ENCODE measurements at regions not wholly inside any gene's neighbourhood (a gene's known extent, or its start where the extent isn't known, plus 50 kb on each side); places are given as distances from the start of the nearest gene placed in this dataset.

- Histone ChIP-seq H3K9me3 (replicated peaks; ENCODE audit: control insufficient read depth, insufficient read depth, low read depth, low read length) (no peaks in the 10 kb centered on the region), H4K20me1 (replicated peaks; ENCODE audit: control insufficient read depth, insufficient read depth, low read length) (no peaks in the 10 kb centered on the region), H2AFZ (ENCODE audit: low read depth, low read length) (no peak overlapping the region), H3K36me3 (ENCODE audit: control insufficient read depth, insufficient read depth, low read length) (no peaks in the 10 kb centered on the region), H3K79me2 (ENCODE audit: control insufficient read depth, insufficient read depth, low read length) (no peaks in the 10 kb centered on the region), H3K9me1 (ENCODE audit: control insufficient read depth, insufficient read depth, low read length) (no peaks in the 10 kb centered on the region), H3K4me2 (ENCODE audit: insufficient read depth, low read length) (no peak overlapping the region), H3K27ac (ENCODE audit: extremely low read depth, low read depth, low read length) (no peak overlapping the region), H3K4me1 (replicated peaks in 1 of 2; ENCODE audit: control insufficient read depth in 2 of 2, insufficient read depth in 2 of 2, low read length in 2 of 2) (no peaks in the 10 kb centered on the region), H3K9ac (ENCODE audit: insufficient read depth in 1 of 2, low read depth in 2 of 2, low read length in 2 of 2) (no peak overlapping the region), H3K27me3 (ENCODE audit: control insufficient read depth in 2 of 2, insufficient read depth in 2 of 2, low read length in 2 of 2) (no peaks in the 10 kb centered on the region), H3K4me3 (no peak overlapping the region)
- CTCF ChIA-PET (ENCODE audit: low intra/inter-chr PET ratio): no interaction called here
- in situ Hi-C loops (cut with MboI): no loop called here
- no peak for ATAC-seq
- POLR2A ChIA-PET: no interaction called here
- no TSS peak for BruUV-seq (replicated peaks)
- no peak for FAIRE-seq
- intact Hi-C loops (cut with micrococcal nuclease): no loop called here
- DNase-seq (ENCODE audit: extremely low read depth in 1 of 4, low spot score in 3 of 4): no peak
- TF ChIP-seq, protein P1, sequence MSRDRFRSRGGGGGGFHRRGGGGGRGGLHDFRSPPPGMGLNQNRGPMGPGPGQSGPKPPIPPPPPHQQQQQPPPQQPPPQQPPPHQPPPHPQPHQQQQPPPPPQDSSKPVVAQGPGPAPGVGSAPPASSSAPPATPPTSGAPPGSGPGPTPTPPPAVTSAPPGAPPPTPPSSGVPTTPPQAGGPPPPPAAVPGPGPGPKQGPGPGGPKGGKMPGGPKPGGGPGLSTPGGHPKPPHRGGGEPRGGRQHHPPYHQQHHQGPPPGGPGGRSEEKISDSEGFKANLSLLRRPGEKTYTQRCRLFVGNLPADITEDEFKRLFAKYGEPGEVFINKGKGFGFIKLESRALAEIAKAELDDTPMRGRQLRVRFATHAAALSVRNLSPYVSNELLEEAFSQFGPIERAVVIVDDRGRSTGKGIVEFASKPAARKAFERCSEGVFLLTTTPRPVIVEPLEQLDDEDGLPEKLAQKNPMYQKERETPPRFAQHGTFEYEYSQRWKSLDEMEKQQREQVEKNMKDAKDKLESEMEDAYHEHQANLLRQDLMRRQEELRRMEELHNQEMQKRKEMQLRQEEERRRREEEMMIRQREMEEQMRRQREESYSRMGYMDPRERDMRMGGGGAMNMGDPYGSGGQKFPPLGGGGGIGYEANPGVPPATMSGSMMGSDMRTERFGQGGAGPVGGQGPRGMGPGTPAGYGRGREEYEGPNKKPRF (IDR thresholded peaks at IDR 0.05; ENCODE audit: low read depth, low read length): no peak
- TF ChIP-seq CBX3 (IDR thresholded peaks at IDR 0.05; ENCODE audit: borderline replicate concordance in 1 of 2, low read length in 2 of 2) (peak in 1 of 2 experiments; percentile 56; a peak in 1 of 3 replicates), JUN (IDR thresholded peaks at IDR 0.05; ENCODE audit: borderline replicate concordance, low read depth, low read length) (no peak), JUN (CRISPR knock-in tag; IDR thresholded peaks at IDR 0.05; ENCODE audit: borderline replicate concordance) (no peak), TRIM28 (IDR thresholded peaks at IDR 0.05) (peak; percentile 72; the same call in 1 of the 2 replicates)
- WGBS (ENCODE audit: insufficient coverage, low coverage, missing lambda C conversion rate): 0% methylated on average over 1 of the region's 1 CpG
Measured at GRCh38 chr15:98476559-98476958, 171.8 kb upstream of the IGF1R start.
